ENCODE measurements at regions not wholly inside any gene's neighbourhood (a gene's known extent, or its start where the extent isn't known, plus 50 kb on each side); places are given as distances from the start of the nearest gene placed in this dataset.
"Not testable (repeated sequence)": the region's sequence is repeated elsewhere in the genome, so short reads cannot be mapped to it uniquely, and the experiment has no call there.

- Histone ChIP-seq H3K36me3 (ENCODE audit: control insufficient read depth, insufficient read depth, low read length) (no peaks in the 10 kb centered on the region), H3K4me3 (ENCODE audit: low read depth, low read length) (no peak overlapping the region), H3K27me3 (ENCODE audit: control insufficient read depth, insufficient read depth, low read length) (no peaks in the 10 kb centered on the region), H3K9me3 (ENCODE audit: control insufficient read depth in 2 of 2, low read length in 2 of 2) (no peaks in the 10 kb centered on the region), H3K27ac (ENCODE audit: insufficient read depth, low read length, poor library complexity, severe bottlenecking) (no peak overlapping the region), H3K4me1 (ENCODE audit: control insufficient read depth, insufficient read depth, low read length, poor library complexity, severe bottlenecking) (no peaks in the 10 kb centered on the region)
- no peaks in the 10 kb centered on the region for H3K27me3 Mint-ChIP-seq
- no peaks in the 10 kb centered on the region for H3K4me1 Mint-ChIP-seq
- peaks cover 0 to 14% (median 6%) of the 10 kb centered on the region in 7 donors for H3K9me3 Mint-ChIP-seq
- no peaks in the 10 kb centered on the region for H3K36me3 Mint-ChIP-seq
- ATAC-seq (ENCODE audit: low read depth in 2 of 2) (no peak), DNase-seq (no peak)
- no peak overlapping the region for H3K4me3 Mint-ChIP-seq
- no peak overlapping the region for H3K27ac Mint-ChIP-seq
Observed at GRCh38 chr2:125822746-125823145, 833.2 kb upstream of the GYPC start.

- not testable (repeated sequence) for H3K36me3 ChIP-seq (ENCODE audit: control insufficient read depth, insufficient read depth, low read length); H3K4me1 Mint-ChIP-seq; H3K27ac Mint-ChIP-seq; H3K4me1 ChIP-seq (ENCODE audit: control insufficient read depth, insufficient read depth, low read length, poor library complexity, severe bottlenecking); H3K4me3 Mint-ChIP-seq; DNase-seq; H3K9me3 ChIP-seq (ENCODE audit: control insufficient read depth in 2 of 2, low read length in 2 of 2); H3K27me3 ChIP-seq (ENCODE audit: control insufficient read depth, insufficient read depth, low read length); H3K36me3 Mint-ChIP-seq; H3K27me3 Mint-ChIP-seq; H3K27ac ChIP-seq (ENCODE audit: insufficient read depth, low read length, poor library complexity, severe bottlenecking); H3K4me3 ChIP-seq (ENCODE audit: low read depth, low read length); ATAC-seq (ENCODE audit: low read depth in 2 of 2)
- peaks cover 0 to 14% (median 7%) of the 10 kb centered on the region in 7 donors for H3K9me3 Mint-ChIP-seq
Observed at GRCh38 chr2:125825781-125826180, 830.2 kb upstream of the GYPC start.

DNA sequence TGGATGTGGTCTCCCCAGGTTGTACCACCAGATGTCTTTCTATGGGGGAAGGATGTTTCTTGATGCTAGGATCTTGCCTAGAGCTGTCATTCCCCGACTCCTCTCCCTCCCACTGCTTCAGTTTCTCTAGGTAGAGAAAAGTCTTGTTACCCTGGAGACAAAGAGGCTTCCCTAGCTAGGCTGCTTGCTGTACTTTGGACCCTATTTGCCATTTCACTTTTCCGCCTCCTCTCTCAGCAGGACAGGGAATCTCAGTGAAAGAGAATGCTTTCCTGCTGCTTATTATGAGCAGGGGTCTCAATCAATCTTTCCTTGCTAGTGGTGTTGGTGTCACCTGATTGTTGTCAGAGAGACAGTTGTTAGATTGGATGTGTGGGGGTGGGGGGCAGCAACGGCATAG is 818.8 kb upstream of the GYPC start:
- Mint-ChIP-seq H3K27me3 (no peaks in the 10 kb centered on the region), H3K4me3 (no peak overlapping the region), H3K36me3 (no peaks in the 10 kb centered on the region), H3K27ac (no peak overlapping the region), H3K4me1 (no peaks in the 10 kb centered on the region), H3K9me3 (peaks cover 0 to 6% (median 3%) of the 10 kb centered on the region in 7 donors)
- no peak for DNase-seq
- Histone ChIP-seq H3K36me3 (ENCODE audit: control insufficient read depth, insufficient read depth, low read length) (no peaks in the 10 kb centered on the region), H3K4me3 (ENCODE audit: low read depth, low read length) (no peak overlapping the region), H3K4me1 (ENCODE audit: control insufficient read depth, insufficient read depth, low read length, poor library complexity, severe bottlenecking) (no peaks in the 10 kb centered on the region), H3K9me3 (ENCODE audit: control insufficient read depth in 2 of 2, low read length in 2 of 2) (no peaks in the 10 kb centered on the region), H3K27me3 (ENCODE audit: control insufficient read depth, insufficient read depth, low read length) (no peaks in the 10 kb centered on the region), H3K27ac (ENCODE audit: insufficient read depth, low read length, poor library complexity, severe bottlenecking) (no peak overlapping the region)
- ATAC-seq (ENCODE audit: low read depth in 2 of 2) = no peak

GRCh38 chr2:125837611-125838010 is 818.3 kb upstream of the GYPC start:
- Mint-ChIP-seq H3K36me3 (no peaks in the 10 kb centered on the region), H3K27me3 (no peaks in the 10 kb centered on the region), H3K4me3 (no peak overlapping the region), H3K27ac (no peak overlapping the region), H3K4me1 (no peaks in the 10 kb centered on the region), H3K9me3 (peaks cover 0 to 7% (median 3%) of the 10 kb centered on the region in 7 donors)
- H3K27ac ChIP-seq (ENCODE audit: insufficient read depth, low read length, poor library complexity, severe bottlenecking) = no peak overlapping the region
- no peaks in the 10 kb centered on the region for H3K9me3 ChIP-seq (ENCODE audit: control insufficient read depth in 2 of 2, low read length in 2 of 2)
- no peak for DNase-seq
- no peaks in the 10 kb centered on the region for H3K27me3 ChIP-seq (ENCODE audit: control insufficient read depth, insufficient read depth, low read length)
- H3K4me3 ChIP-seq (ENCODE audit: low read depth, low read length) = no peak overlapping the region
- no peaks in the 10 kb centered on the region for H3K4me1 ChIP-seq (ENCODE audit: control insufficient read depth, insufficient read depth, low read length, poor library complexity, severe bottlenecking)
- H3K36me3 ChIP-seq (ENCODE audit: control insufficient read depth, insufficient read depth, low read length) = no peaks in the 10 kb centered on the region
- ATAC-seq (ENCODE audit: low read depth in 2 of 2) = no peak

- Histone ChIP-seq H3K27me3 (ENCODE audit: control insufficient read depth, insufficient read depth, low read length) (no peaks in the 10 kb centered on the region), H3K4me1 (ENCODE audit: control insufficient read depth, insufficient read depth, low read length, poor library complexity, severe bottlenecking) (no peaks in the 10 kb centered on the region), H3K36me3 (ENCODE audit: control insufficient read depth, insufficient read depth, low read length) (no peaks in the 10 kb centered on the region), H3K4me3 (ENCODE audit: low read depth, low read length) (no peak overlapping the region), H3K9me3 (ENCODE audit: control insufficient read depth in 2 of 2, low read length in 2 of 2) (no peaks in the 10 kb centered on the region), H3K27ac (ENCODE audit: insufficient read depth, low read length, poor library complexity, severe bottlenecking) (no peak overlapping the region)
- peaks cover 0 to 7% (median 5%) of the 10 kb centered on the region in 7 donors for H3K9me3 Mint-ChIP-seq
- H3K4me3 Mint-ChIP-seq = no peak overlapping the region
- H3K27me3 Mint-ChIP-seq = no peaks in the 10 kb centered on the region
- ATAC-seq (ENCODE audit: low read depth in 2 of 2) (no peak), DNase-seq (no peak)
- no peaks in the 10 kb centered on the region for H3K4me1 Mint-ChIP-seq
- no peaks in the 10 kb centered on the region for H3K36me3 Mint-ChIP-seq
- no peak overlapping the region for H3K27ac Mint-ChIP-seq
Observed at GRCh38 chr2:125839945-125840344, 816.0 kb upstream of the GYPC start.

- no peaks in the 10 kb centered on the region for H3K4me1 Mint-ChIP-seq
- H3K27me3 ChIP-seq (ENCODE audit: control insufficient read depth, insufficient read depth, low read length) = no peaks in the 10 kb centered on the region
- no peak for DNase-seq
- no peaks in the 10 kb centered on the region for H3K4me1 ChIP-seq (ENCODE audit: control insufficient read depth, insufficient read depth, low read length, poor library complexity, severe bottlenecking)
- no peak overlapping the region for H3K27ac ChIP-seq (ENCODE audit: insufficient read depth, low read length, poor library complexity, severe bottlenecking)
- no peak for ATAC-seq (ENCODE audit: low read depth in 2 of 2)
- H3K4me3 ChIP-seq (ENCODE audit: low read depth, low read length) = no peak overlapping the region
- no peak overlapping the region for H3K4me3 Mint-ChIP-seq
- H3K9me3 Mint-ChIP-seq = peaks cover 0 to 9% (median 5%) of the 10 kb centered on the region in 7 donors
- no peaks in the 10 kb centered on the region for H3K36me3 ChIP-seq (ENCODE audit: control insufficient read depth, insufficient read depth, low read length)
- H3K36me3 Mint-ChIP-seq = no peaks in the 10 kb centered on the region
- H3K27me3 Mint-ChIP-seq = no peaks in the 10 kb centered on the region
- H3K9me3 ChIP-seq (ENCODE audit: control insufficient read depth in 2 of 2, low read length in 2 of 2) = no peaks in the 10 kb centered on the region
- H3K27ac Mint-ChIP-seq = no peak overlapping the region
Observed at GRCh38 chr2:125842041-125842440, 813.9 kb upstream of the GYPC start.

GRCh38 chr2:125850541-125850940 is 805.4 kb upstream of the GYPC start:
- no peak overlapping the region for H3K4me3 ChIP-seq (ENCODE audit: low read depth, low read length)
- H3K9me3 ChIP-seq (ENCODE audit: control insufficient read depth in 2 of 2, low read length in 2 of 2) = peaks cover 3 to 5% of the 10 kb centered on the region in 2 experiments
- H3K36me3 ChIP-seq (ENCODE audit: control insufficient read depth, insufficient read depth, low read length) = no peaks in the 10 kb centered on the region
- no peak overlapping the region for H3K27ac Mint-ChIP-seq
- no peak overlapping the region for H3K4me3 Mint-ChIP-seq
- H3K27ac ChIP-seq (ENCODE audit: insufficient read depth, low read length, poor library complexity, severe bottlenecking) = no peak overlapping the region
- ATAC-seq (ENCODE audit: low read depth in 2 of 2) = no peak
- H3K4me1 Mint-ChIP-seq = no peaks in the 10 kb centered on the region
- H3K9me3 Mint-ChIP-seq = peaks cover 1 to 18% (median 7%) of the 10 kb centered on the region in 7 donors
- H3K27me3 Mint-ChIP-seq = no peaks in the 10 kb centered on the region
- H3K4me1 ChIP-seq (ENCODE audit: control insufficient read depth, insufficient read depth, low read length, poor library complexity, severe bottlenecking) = no peaks in the 10 kb centered on the region
- DNase-seq = no peak
- H3K36me3 Mint-ChIP-seq = no peaks in the 10 kb centered on the region
- H3K27me3 ChIP-seq (ENCODE audit: control insufficient read depth, insufficient read depth, low read length) = no peaks in the 10 kb centered on the region

DNA sequence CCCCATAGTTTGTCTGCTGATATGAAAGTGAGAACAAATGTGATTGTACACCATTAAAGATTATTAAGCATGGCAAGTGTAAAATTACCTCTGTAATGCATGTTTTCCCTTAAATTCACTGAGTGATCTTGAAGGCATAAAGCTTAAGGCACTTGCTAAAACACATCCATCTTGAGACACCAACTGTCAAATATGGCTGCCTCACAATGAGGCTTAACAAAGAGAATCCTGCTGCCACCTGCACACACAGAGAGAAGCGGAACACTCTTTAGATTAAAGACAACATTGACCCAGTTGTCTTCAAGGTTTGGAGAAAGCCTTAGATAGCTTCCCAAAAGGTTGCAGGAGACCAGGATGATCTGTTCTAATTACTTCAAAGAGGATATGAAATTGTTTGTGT is 803.6 kb upstream of the GYPC start:
- Mint-ChIP-seq H3K4me3 (no peak overlapping the region), H3K9me3 (peaks cover 4 to 14% (median 10%) of the 10 kb centered on the region in 7 donors)
- peaks cover 3 to 5% of the 10 kb centered on the region in 2 experiments for H3K9me3 ChIP-seq (ENCODE audit: control insufficient read depth in 2 of 2, low read length in 2 of 2)

More for the DNA sequence above, 803.6 kb upstream of the GYPC start:
- Histone ChIP-seq H3K4me1 (ENCODE audit: control insufficient read depth, insufficient read depth, low read length, poor library complexity, severe bottlenecking) (no peaks in the 10 kb centered on the region), H3K4me3 (ENCODE audit: low read depth, low read length) (no peak overlapping the region), H3K27ac (ENCODE audit: insufficient read depth, low read length, poor library complexity, severe bottlenecking) (no peak overlapping the region), H3K27me3 (ENCODE audit: control insufficient read depth, insufficient read depth, low read length) (no peaks in the 10 kb centered on the region), H3K36me3 (ENCODE audit: control insufficient read depth, insufficient read depth, low read length) (no peaks in the 10 kb centered on the region)
- DNase-seq (no peak), ATAC-seq (ENCODE audit: low read depth in 2 of 2) (no peak)
- Mint-ChIP-seq H3K4me1 (no peaks in the 10 kb centered on the region), H3K36me3 (no peaks in the 10 kb centered on the region), H3K27ac (no peak overlapping the region), H3K27me3 (no peaks in the 10 kb centered on the region)
